HFFc6 (cell line): ENCODE measurements at regions not wholly inside any gene's neighbourhood (a gene's known extent, or its start where the extent isn't known, plus 50 kb on each side); places are given as distances from the start of the nearest gene placed in this dataset.
"Not testable (repeated sequence)": the region's sequence is repeated elsewhere in the genome, so short reads cannot be mapped to it uniquely, and the experiment has no call there.

ENCODE experiments used
- DNase-seq: peaks from one replicate; pipeline ENCODE4 v3.0.0-alpha.2; 2018
- H3K27ac Mint-ChIP-seq: 2 replicates; pipeline ENCODE4 v1.8.0; 2020; ENCODE audit warnings: mild to moderate bottlenecking, mixed read lengths
- H3K27me3 Mint-ChIP-seq: 2 replicates; pipeline ENCODE4 v1.8.0; 2021; ENCODE audit warnings: mild to moderate bottlenecking, moderate library complexity, mixed read lengths; ENCODE audit not compliant: insufficient read depth
- H3K36me3 Mint-ChIP-seq: 2 replicates; pipeline ENCODE4 v1.8.0; 2021; ENCODE audit warnings: low read depth, mixed read lengths
- H3K4me1 Mint-ChIP-seq: 2 replicates; pipeline ENCODE4 v1.8.0; 2020; ENCODE audit warnings: low read depth, mixed read lengths
- H3K4me3 Mint-ChIP-seq: 2 replicates; pipeline ENCODE4 v1.8.0; 2020; ENCODE audit warnings: mild to moderate bottlenecking, moderate library complexity, mixed read lengths
- H3K9me3 Mint-ChIP-seq: 2 replicates; pipeline ENCODE4 v1.8.0; 2020; ENCODE audit warnings: mild to moderate bottlenecking, mixed read lengths
- TF ChIP-seq, protein P1 (sequence below): fragments of 200-600 bp; sonication (generic); IDR thresholded peaks from 2 replicates; pipeline ENCODE4 v1.5.0; 2021; ENCODE audit warnings: antibody characterized with exemption, mild to moderate bottlenecking

DNA sequence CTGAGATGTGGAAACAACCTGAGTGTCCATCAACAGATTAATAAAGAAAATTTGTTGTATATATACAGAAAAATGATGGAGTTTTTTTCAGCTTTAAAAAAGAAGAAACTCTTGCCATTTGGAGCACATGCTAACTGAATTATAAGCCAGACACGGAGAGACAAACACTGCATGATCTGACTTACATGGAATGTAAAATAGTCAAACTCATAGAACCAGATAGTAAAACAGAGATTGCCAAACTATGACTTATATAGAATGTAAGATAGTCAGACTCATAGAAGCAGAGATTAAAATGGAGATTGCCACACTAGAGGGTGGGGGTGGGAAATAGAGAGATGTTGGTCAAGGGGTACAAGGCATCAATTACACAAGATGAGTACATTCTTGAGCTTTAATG is 1786.6 kb downstream of the PLA2G4A start:
- Mint-ChIP-seq H3K4me1 (no peaks in the 10 kb centered on the region), H3K4me3 (no peak overlapping the region), H3K27me3 (no peaks in the 10 kb centered on the region), H3K27ac (no peak overlapping the region), H3K36me3 (no peaks in the 10 kb centered on the region), H3K9me3 (peaks cover 38% of the 10 kb centered on the region)
- TF ChIP-seq, protein P1, sequence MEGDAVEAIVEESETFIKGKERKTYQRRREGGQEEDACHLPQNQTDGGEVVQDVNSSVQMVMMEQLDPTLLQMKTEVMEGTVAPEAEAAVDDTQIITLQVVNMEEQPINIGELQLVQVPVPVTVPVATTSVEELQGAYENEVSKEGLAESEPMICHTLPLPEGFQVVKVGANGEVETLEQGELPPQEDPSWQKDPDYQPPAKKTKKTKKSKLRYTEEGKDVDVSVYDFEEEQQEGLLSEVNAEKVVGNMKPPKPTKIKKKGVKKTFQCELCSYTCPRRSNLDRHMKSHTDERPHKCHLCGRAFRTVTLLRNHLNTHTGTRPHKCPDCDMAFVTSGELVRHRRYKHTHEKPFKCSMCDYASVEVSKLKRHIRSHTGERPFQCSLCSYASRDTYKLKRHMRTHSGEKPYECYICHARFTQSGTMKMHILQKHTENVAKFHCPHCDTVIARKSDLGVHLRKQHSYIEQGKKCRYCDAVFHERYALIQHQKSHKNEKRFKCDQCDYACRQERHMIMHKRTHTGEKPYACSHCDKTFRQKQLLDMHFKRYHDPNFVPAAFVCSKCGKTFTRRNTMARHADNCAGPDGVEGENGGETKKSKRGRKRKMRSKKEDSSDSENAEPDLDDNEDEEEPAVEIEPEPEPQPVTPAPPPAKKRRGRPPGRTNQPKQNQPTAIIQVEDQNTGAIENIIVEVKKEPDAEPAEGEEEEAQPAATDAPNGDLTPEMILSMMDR, result no peak
- no peak for DNase-seq

DNA sequence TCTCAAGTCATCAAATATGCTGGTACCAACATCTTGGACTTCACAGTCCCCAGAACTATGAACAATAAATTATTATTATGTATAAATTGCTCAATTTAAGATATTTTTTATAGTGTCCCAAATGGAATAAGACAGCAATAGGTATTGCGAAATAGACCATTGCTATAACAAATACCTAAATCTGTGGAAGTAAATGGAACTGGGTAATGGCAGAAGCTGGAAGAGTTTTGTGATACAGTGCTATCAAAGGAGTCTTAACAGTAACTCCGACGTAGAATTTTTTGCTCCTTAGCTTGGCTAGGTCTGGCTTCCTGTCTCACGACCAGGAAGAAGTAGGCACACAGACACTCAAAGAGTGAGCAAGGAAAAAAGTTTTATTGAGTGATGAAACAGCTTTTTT is 1791.5 kb downstream of the PLA2G4A start:
- H3K36me3 Mint-ChIP-seq, result no peaks in the 10 kb centered on the region

DNA sequence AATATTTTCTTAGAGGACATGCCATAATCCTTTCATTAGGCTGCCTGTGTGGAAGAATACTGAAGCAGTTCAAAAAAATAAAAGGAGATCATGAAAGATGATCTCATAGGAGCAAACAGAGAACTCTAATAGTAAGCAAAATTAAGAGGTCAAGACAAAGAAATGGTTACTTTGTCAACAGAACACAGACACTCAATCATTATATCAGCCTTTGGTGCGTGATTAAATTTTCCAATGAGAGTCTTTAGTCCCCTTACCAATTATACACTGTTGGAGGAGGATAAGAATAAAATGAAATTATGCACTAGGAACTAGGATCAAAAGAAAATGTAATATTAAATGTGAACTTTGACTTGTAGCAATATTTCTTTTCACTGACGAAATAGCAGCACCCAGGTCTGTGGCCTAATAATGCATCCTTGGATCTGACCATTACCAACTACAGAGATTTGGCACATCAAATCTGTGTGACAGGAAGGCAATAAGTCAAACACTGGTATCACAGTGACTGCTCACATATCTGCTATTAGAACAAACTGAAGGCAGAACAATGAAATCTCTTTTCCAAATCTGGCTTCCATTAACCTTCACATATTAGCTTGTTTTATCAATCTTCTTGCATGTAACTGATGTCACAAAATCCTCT is 1812.9 kb downstream of the PLA2G4A start:
- Mint-ChIP-seq H3K4me1 (no peaks in the 10 kb centered on the region), H3K27me3 (no peaks in the 10 kb centered on the region), H3K4me3 (no peak overlapping the region), H3K27ac (no peak overlapping the region), H3K36me3 (no peaks in the 10 kb centered on the region), H3K9me3 (peaks cover 23% of the 10 kb centered on the region)
- no peak for DNase-seq
- TF ChIP-seq, protein P1, result no peak

More for the DNA sequence above, 1791.5 kb downstream of the PLA2G4A start:
- TF ChIP-seq, protein P1, result no peak
- Mint-ChIP-seq H3K27me3 (no peaks in the 10 kb centered on the region), H3K4me3 (no peak overlapping the region), H3K4me1 (no peaks in the 10 kb centered on the region), H3K27ac (no peak overlapping the region), H3K9me3 (peaks cover 23% of the 10 kb centered on the region)
- DNase-seq, result no peak

DNA sequence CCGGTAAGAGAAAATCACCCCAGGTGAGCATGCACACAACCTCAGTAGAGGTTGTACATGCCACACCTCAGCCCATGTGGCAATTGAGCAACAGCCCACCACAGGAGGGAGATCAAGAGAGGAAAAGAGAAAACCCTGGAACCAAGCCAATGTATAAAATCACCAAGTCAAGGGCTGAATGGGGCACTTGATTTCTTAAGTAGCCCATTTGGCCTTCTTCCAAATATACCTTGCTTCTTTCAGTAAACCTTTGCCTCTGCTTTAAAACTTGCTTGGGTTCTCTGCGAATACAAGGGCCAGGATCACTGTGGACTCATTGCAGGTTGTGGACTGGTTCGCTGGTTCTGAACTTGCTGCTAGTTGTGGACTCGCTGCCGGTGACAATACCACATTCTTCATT is 1814.0 kb downstream of the PLA2G4A start:
- no peaks in the 10 kb centered on the region for H3K27me3 Mint-ChIP-seq
- peaks cover 23% of the 10 kb centered on the region for H3K9me3 Mint-ChIP-seq
- TF ChIP-seq, protein P1, result no peak
- DNase-seq, result no peak
- no peaks in the 10 kb centered on the region for H3K4me1 Mint-ChIP-seq
- H3K36me3 Mint-ChIP-seq, result no peaks in the 10 kb centered on the region
- no peak overlapping the region for H3K4me3 Mint-ChIP-seq
- H3K27ac Mint-ChIP-seq, result no peak overlapping the region

DNA sequence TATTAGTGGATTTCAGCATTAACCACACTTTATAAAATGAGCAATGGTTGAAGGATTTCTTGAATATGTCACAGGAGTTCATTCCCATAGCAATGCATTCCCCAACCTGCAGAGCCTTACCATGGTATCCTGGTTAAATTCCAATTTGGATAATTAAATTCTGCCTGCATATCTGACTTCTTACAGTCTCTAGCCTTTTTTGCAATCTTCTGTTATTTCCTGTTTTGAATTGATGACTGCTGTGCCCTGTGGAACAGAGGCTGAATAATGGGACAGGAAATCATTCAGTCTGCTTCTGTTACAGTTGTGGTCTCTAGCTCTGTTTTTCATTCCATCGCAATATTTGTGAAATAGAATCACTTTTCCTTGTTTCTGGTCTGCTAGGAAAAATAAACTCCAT is 1823.9 kb downstream of the PLA2G4A start:
- H3K9me3 Mint-ChIP-seq, result peaks cover 3% of the 10 kb centered on the region
- DNase-seq, result peak; percentile 6
- no peaks in the 10 kb centered on the region for H3K36me3 Mint-ChIP-seq
- TF ChIP-seq, protein P1, result no peak
- H3K4me3 Mint-ChIP-seq, result no peak overlapping the region
- no peak overlapping the region for H3K27ac Mint-ChIP-seq
- H3K27me3 Mint-ChIP-seq, result no peaks in the 10 kb centered on the region
- no peaks in the 10 kb centered on the region for H3K4me1 Mint-ChIP-seq

DNA sequence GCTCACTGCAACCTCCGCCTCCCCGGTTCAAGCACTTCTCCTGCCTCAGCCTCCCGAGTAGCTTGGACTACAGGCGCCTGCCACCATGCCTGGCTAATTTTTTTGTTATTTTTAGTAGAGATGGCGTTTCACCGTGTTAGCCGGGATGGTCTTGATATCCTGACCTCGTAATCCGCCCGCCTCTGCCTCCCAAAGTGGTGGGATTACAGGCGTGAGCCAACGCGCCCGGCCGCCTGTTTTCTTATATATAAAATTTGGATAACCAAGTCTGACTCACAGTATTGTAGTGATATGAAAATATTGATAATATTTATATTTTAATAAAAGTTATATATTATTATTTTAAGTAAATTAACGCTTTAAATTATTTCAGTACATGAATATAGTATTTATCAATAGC is 1821.7 kb downstream of the BRINP3 start:
- not testable (repeated sequence) for H3K4me3 Mint-ChIP-seq, DNase-seq, H3K36me3 Mint-ChIP-seq, H3K9me3 Mint-ChIP-seq, H3K4me1 Mint-ChIP-seq, H3K27ac Mint-ChIP-seq, H3K27me3 Mint-ChIP-seq
